Gastrocnemius medialis (tissue), 4 donors: ENCODE measurements at regions not wholly inside any gene's neighbourhood (a gene's known extent, or its start where the extent isn't known, plus 50 kb on each side); places are given as distances from the start of the nearest gene placed in this dataset.

ENCODE experiments used
- POLR2A ChIP-seq, 2 donors: fragments of 450-650 bp; IDR thresholded peaks; one replicate each; pipeline ENCODE4 v1.6.1; 2017; ENCODE audit warnings: antibody characterized with exemption in 2 of 2, mild to moderate bottlenecking in 2 of 2, moderate library complexity in 2 of 2
- TF ChIP-seq, protein P1 (sequence below), 5 experiments: fragments of 450-650 bp in 3 of 5; fragments of 200-600 bp in 2 of 5; sonication (generic) in 2 of 5; IDR thresholded peaks in 4 of 5; conservative IDR thresholded peaks in 1 of 5; 1 replicate in 4 of 5; 2 replicates in 1 of 5; pipeline ENCODE4 v1.5.1; 2016 to 2019; ENCODE audit warnings: antibody characterized with exemption in 5 of 5, mild to moderate bottlenecking in 3 of 5, moderate library complexity in 3 of 5

DNA sequence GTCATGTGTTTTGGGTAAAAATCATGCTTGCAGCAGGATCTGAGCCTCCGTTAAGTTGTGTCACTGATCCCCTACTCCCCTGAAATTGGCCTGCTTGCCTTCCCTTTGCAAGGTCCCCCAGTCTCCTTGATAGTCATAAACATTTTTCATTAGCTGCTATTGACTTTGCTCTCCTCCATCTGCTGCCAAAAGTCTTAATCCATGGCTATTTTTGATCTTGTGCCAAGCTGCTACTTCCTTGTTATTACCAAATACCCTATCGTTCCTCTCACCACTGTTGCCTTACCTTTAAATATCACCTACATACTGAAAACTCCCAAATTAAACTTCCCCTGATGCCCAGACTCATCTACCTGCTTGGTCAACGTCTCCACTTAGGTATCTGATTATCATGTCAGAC lies 148.3 kb downstream of the PHLDA1 start:
- TF ChIP-seq, protein P1, sequence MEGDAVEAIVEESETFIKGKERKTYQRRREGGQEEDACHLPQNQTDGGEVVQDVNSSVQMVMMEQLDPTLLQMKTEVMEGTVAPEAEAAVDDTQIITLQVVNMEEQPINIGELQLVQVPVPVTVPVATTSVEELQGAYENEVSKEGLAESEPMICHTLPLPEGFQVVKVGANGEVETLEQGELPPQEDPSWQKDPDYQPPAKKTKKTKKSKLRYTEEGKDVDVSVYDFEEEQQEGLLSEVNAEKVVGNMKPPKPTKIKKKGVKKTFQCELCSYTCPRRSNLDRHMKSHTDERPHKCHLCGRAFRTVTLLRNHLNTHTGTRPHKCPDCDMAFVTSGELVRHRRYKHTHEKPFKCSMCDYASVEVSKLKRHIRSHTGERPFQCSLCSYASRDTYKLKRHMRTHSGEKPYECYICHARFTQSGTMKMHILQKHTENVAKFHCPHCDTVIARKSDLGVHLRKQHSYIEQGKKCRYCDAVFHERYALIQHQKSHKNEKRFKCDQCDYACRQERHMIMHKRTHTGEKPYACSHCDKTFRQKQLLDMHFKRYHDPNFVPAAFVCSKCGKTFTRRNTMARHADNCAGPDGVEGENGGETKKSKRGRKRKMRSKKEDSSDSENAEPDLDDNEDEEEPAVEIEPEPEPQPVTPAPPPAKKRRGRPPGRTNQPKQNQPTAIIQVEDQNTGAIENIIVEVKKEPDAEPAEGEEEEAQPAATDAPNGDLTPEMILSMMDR (IDR thresholded peaks at IDR 0.05 in 4 of 5, conservative IDR thresholded peaks at IDR 0.05 in 1 of 5) = no peak
- TF ChIP-seq POLR2A (IDR thresholded peaks at IDR 0.05) = no peak
